Panc1 (cell line): ENCODE measurements at regions not wholly inside any gene's neighbourhood (a gene's known extent, or its start where the extent isn't known, plus 50 kb on each side); places are given as distances from the start of the nearest gene placed in this dataset.

ENCODE experiments used
- ATAC-seq: fragments of 200-7000 bp; cut with Tn5 transposase; 2 replicates; pipeline ENCODE4 v1.9.1; 2020; ENCODE audit warnings: mild to moderate bottlenecking, moderate library complexity
- BruUV-seq: library from RNA; stranded (reverse); fragments of 400-500 nt; replicated peaks from 2 replicates; lab custom pipeline; 2021; lab: Mats Ljungman, UMichigan
- CTCF ChIA-PET: fragments of 300-600 bp; sonication (Branson Sonifier 250); formaldehyde crosslinking; loops from one replicate; lab custom pipeline; 2022; ENCODE audit warnings: antibody characterized with exemption; lab: Charles Lee
- POLR2A ChIA-PET: fragments of 300-600 bp; sonication (Branson Sonifier 250); formaldehyde crosslinking; loops from one replicate; lab custom pipeline; 2022; ENCODE audit warnings: antibody characterized with exemption; lab: Charles Lee
- DNase-seq: peaks from one replicate; pipeline ENCODE4 v3.0.0-alpha.2; 2010; ENCODE audit warnings: low read depth, low spot score
- H3K27ac ChIP-seq: 2 replicates; pipeline ENCODE4 v1.5.1; 2011; ENCODE audit warnings: mild to moderate bottlenecking, low read length, inconsistent platforms
- H3K27me3 ChIP-seq: fragments of 200-500 bp; sonication (Bioruptor generic); 2 replicates; pipeline ENCODE4 v1.6.0; 2014; ENCODE audit warnings: low read length, inconsistent platforms; ENCODE audit not compliant: control insufficient read depth, insufficient read depth
- H3K36me3 ChIP-seq: fragments of 200-500 bp; sonication (Bioruptor generic); 2 replicates; pipeline ENCODE4 v1.5.1; 2014; ENCODE audit warnings: inconsistent platforms, mild to moderate bottlenecking, low read length, moderate library complexity; ENCODE audit not compliant: control insufficient read depth, insufficient read depth
- H3K4me1 ChIP-seq: 2 replicates; pipeline ENCODE4 v1.5.1; 2011; ENCODE audit warnings: inconsistent platforms, mild to moderate bottlenecking, low read length, moderate library complexity; ENCODE audit not compliant: control insufficient read depth, insufficient read depth
- H3K4me3 ChIP-seq, 2 experiments: 2 replicates each; pipeline ENCODE4 v1.5.1; 2011 to 2012; ENCODE audit warnings: low read depth in 2 of 2, low read length in 2 of 2, mild to moderate bottlenecking in 2 of 2, inconsistent platforms in 1 of 2, moderate library complexity in 1 of 2
- H3K9me3 ChIP-seq: fragments of 200-500 bp; sonication (Bioruptor generic); 2 replicates; pipeline ENCODE4 v1.5.1; 2014; ENCODE audit warnings: low read depth, mild to moderate bottlenecking, inconsistent platforms, low read length, moderate library complexity; ENCODE audit not compliant: control insufficient read depth, insufficient read depth
- POLR2AphosphoS5 ChIP-seq: IDR thresholded peaks from 2 replicates; pipeline ENCODE4 v1.6.1; 2012; ENCODE audit warnings: mild to moderate bottlenecking, low read depth, low read length, moderate library complexity
- SIN3A ChIP-seq: IDR thresholded peaks from 2 replicates; pipeline ENCODE4 v1.6.1; 2012; ENCODE audit warnings: low read depth, mild to moderate bottlenecking, low read length, moderate library complexity, borderline replicate concordance; ENCODE audit not compliant: insufficient read depth
- TCF7L2 ChIP-seq: IDR thresholded peaks from 2 replicates; pipeline ENCODE4 v1.6.1; 2011; ENCODE audit warnings: mild to moderate bottlenecking, low read depth, low read length, inconsistent platforms
- in situ Hi-C: cut with HindIII; loops from 2 replicates; pipeline ENCODE4 v1.10.0; 2016; ENCODE audit warnings: low sequenced_read_pairs, low pct_unique_long_range_greater_than_20kb
- intact Hi-C: fragments of 100-400 bp; cut with micrococcal nuclease; formaldehyde crosslinking; loops from one replicate; pipeline ENCODE4 v1.10.0; 2022; ENCODE audit not compliant: unreplicated experiment
- TF ChIP-seq, protein P1 (sequence below), 2 experiments: IDR thresholded peaks; 2 replicates each; pipeline ENCODE4 v1.6.1; 2011 to 2012; ENCODE audit warnings: low read depth in 2 of 2, control low read depth in 1 of 2, low read length in 1 of 2, mild to moderate bottlenecking in 1 of 2, moderate library complexity in 1 of 2; ENCODE audit not compliant: insufficient read depth in 1 of 2
- TF ChIP-seq, protein P2 (sequence below): fragments of 450-650 bp; IDR thresholded peaks from 2 replicates; pipeline ENCODE4 v1.5.1; 2017; ENCODE audit warnings: mild to moderate bottlenecking

DNA sequence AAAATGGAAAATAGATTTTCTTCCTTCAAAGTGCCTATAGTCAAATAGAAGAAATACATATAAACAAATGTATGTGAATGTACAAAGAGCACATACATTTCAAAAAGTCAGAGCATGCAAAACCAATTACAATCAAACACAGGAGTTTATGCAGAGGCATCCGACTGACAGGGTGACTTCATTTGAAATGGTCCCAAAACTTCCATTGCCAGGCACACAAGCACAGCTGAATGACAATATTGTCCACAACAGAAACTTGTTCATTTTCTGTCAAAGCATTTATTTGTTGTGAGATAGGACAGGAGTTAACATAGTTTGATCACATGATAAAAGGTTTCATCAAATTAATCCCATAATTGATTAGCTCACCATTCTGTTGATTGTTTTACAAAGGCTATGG is 96.4 kb upstream of the TTC29 start:
- no TSS peak for BruUV-seq
- H3K9me3 ChIP-seq: no peaks in the 10 kb centered on the region
- intact Hi-C loops: no loop called here
- TF ChIP-seq SIN3A (no peak), TCF7L2 (no peak), POLR2AphosphoS5 (no peak)
- TF ChIP-seq, protein P1, sequence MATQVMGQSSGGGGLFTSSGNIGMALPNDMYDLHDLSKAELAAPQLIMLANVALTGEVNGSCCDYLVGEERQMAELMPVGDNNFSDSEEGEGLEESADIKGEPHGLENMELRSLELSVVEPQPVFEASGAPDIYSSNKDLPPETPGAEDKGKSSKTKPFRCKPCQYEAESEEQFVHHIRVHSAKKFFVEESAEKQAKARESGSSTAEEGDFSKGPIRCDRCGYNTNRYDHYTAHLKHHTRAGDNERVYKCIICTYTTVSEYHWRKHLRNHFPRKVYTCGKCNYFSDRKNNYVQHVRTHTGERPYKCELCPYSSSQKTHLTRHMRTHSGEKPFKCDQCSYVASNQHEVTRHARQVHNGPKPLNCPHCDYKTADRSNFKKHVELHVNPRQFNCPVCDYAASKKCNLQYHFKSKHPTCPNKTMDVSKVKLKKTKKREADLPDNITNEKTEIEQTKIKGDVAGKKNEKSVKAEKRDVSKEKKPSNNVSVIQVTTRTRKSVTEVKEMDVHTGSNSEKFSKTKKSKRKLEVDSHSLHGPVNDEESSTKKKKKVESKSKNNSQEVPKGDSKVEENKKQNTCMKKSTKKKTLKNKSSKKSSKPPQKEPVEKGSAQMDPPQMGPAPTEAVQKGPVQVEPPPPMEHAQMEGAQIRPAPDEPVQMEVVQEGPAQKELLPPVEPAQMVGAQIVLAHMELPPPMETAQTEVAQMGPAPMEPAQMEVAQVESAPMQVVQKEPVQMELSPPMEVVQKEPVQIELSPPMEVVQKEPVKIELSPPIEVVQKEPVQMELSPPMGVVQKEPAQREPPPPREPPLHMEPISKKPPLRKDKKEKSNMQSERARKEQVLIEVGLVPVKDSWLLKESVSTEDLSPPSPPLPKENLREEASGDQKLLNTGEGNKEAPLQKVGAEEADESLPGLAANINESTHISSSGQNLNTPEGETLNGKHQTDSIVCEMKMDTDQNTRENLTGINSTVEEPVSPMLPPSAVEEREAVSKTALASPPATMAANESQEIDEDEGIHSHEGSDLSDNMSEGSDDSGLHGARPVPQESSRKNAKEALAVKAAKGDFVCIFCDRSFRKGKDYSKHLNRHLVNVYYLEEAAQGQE (IDR thresholded peaks at IDR 0.05; ENCODE audit: insufficient read depth in 1 of 2, low read depth in 2 of 2, low read length in 1 of 2): no peak
- TF ChIP-seq, protein P2, sequence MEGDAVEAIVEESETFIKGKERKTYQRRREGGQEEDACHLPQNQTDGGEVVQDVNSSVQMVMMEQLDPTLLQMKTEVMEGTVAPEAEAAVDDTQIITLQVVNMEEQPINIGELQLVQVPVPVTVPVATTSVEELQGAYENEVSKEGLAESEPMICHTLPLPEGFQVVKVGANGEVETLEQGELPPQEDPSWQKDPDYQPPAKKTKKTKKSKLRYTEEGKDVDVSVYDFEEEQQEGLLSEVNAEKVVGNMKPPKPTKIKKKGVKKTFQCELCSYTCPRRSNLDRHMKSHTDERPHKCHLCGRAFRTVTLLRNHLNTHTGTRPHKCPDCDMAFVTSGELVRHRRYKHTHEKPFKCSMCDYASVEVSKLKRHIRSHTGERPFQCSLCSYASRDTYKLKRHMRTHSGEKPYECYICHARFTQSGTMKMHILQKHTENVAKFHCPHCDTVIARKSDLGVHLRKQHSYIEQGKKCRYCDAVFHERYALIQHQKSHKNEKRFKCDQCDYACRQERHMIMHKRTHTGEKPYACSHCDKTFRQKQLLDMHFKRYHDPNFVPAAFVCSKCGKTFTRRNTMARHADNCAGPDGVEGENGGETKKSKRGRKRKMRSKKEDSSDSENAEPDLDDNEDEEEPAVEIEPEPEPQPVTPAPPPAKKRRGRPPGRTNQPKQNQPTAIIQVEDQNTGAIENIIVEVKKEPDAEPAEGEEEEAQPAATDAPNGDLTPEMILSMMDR: no peak
- CTCF ChIA-PET: no interaction called here
- no peaks in the 10 kb centered on the region for H3K27me3 ChIP-seq
- POLR2A ChIA-PET: no interaction called here
- no peak overlapping the region for H3K4me3 ChIP-seq
- H3K4me1 ChIP-seq: no peaks in the 10 kb centered on the region
- in situ Hi-C loops: no loop called here
- DNase-seq (no peak), ATAC-seq (no peak)
- H3K27ac ChIP-seq: no peak overlapping the region
- H3K36me3 ChIP-seq: no peaks in the 10 kb centered on the region

DNA sequence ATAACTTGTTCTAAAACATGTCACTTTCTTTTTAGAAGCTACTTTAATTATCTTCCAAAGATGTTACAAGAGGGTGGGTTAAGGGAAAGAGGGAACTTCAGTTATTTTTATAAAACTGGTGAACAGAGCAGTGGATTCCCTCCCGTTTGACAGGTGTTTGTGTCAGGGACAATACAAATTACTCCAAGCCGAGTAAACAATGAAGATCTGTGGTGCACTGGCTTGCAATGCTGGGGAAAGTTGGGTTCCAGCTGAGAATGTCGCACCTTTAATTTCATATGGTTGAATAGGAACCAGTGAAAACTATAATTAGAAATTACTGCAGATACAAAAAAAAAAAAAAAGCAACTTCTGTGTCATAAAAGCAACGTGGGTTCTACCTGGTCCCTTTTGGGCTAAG is 98.6 kb upstream of the TTC29 start:
- in situ Hi-C loops (no loop called here), intact Hi-C loops (no loop called here)
- ChIA-PET CTCF (no interaction called here), POLR2A (no interaction called here)
- Histone ChIP-seq H3K4me3 (no peak overlapping the region), H3K9me3 (no peaks in the 10 kb centered on the region), H3K4me1 (no peaks in the 10 kb centered on the region), H3K27me3 (no peaks in the 10 kb centered on the region), H3K27ac (no peak overlapping the region), H3K36me3 (no peaks in the 10 kb centered on the region)
- DNase-seq: no peak
- no peak for ATAC-seq
- no TSS peak for BruUV-seq
- TF ChIP-seq POLR2AphosphoS5 (no peak), SIN3A (no peak), TCF7L2 (no peak)
- TF ChIP-seq, protein P2: no peak
- TF ChIP-seq, protein P1 (IDR thresholded peaks at IDR 0.05; ENCODE audit: insufficient read depth in 1 of 2, low read depth in 2 of 2, low read length in 1 of 2): no peak
